ENCODE measurements at regions not wholly inside any gene's neighbourhood (a gene's known extent, or its start where the extent isn't known, plus 50 kb on each side); places are given as distances from the start of the nearest gene placed in this dataset.

GRCh38 chr21:35338881-35339632 lies 290.0 kb upstream of the RUNX1 start:
- 82% methylated on average over 6 of the region's 6 CpGs for WGBS (ENCODE audit: insufficient coverage, low coverage, low lambda C conversion rate, missing lambda C conversion rate)
- no peak for ATAC-seq
- DNase-seq = no peak
- Histone ChIP-seq H3K27ac (no peak overlapping the region), H3K4me3 (no peak overlapping the region), H3K36me3 (no peaks in the 10 kb centered on the region), H3K27me3 (no peaks in the 10 kb centered on the region), H3K9me3 (no peaks in the 10 kb centered on the region), H3K4me1 (no peaks in the 10 kb centered on the region)
- TF ChIP-seq POLR2A (IDR thresholded peaks at IDR 0.05) (no peak), CTCF (IDR thresholded peaks at IDR 0.05) (no peak)
- intact Hi-C loops (cut with DNase I) = loop anchor here in 1 of 2 donors (10.0 kb wide), 1 partner anchor 64 kb away; no protein-coding TSS in a partner anchor

GRCh38 chr21:35338281-35338680 lies 289.2 kb upstream of the RUNX1 start:
- Histone ChIP-seq H3K4me1 (no peaks in the 10 kb centered on the region), H3K36me3 (no peaks in the 10 kb centered on the region), H3K9me3 (no peaks in the 10 kb centered on the region), H3K27ac (no peak overlapping the region), H3K4me3 (no peak overlapping the region), H3K27me3 (no peaks in the 10 kb centered on the region)
- DNase-seq = no peak
- intact Hi-C loops (cut with DNase I) = loop anchor here in 1 of 2 donors (10.0 kb wide), 1 partner anchor 63 kb away; no protein-coding TSS in a partner anchor
- TF ChIP-seq POLR2A (IDR thresholded peaks at IDR 0.05) (no peak), CTCF (IDR thresholded peaks at IDR 0.05) (no peak)
- ATAC-seq = no peak
- WGBS (ENCODE audit: insufficient coverage, low coverage, low lambda C conversion rate, missing lambda C conversion rate) = 53% methylated on average over 1 of the region's 1 CpG

- H3K4me3 ChIP-seq = no peak overlapping the region
- no peak overlapping the region for H3K27ac ChIP-seq
- no peaks in the 10 kb centered on the region for H3K4me1 ChIP-seq
- intact Hi-C loops (cut with DNase I) = loop anchor here in 1 of 2 donors (10.0 kb wide), 1 partner anchor 63 kb away; no protein-coding TSS in a partner anchor
- ATAC-seq (no peak), DNase-seq (no peak)
- no peaks in the 10 kb centered on the region for H3K36me3 ChIP-seq
- TF ChIP-seq POLR2A (IDR thresholded peaks at IDR 0.05) (no peak), CTCF (IDR thresholded peaks at IDR 0.05) (no peak)
- H3K9me3 ChIP-seq = no peaks in the 10 kb centered on the region
- WGBS (ENCODE audit: insufficient coverage, low coverage, low lambda C conversion rate, missing lambda C conversion rate) = 91% methylated on average over 2 of the region's 7 CpGs
- H3K27me3 ChIP-seq = no peaks in the 10 kb centered on the region
These were observed 288.5 kb upstream of the RUNX1 start for GRCh38 chr21:35337573-35337972.

- no peaks in the 10 kb centered on the region for H3K36me3 ChIP-seq
- no peaks in the 10 kb centered on the region for H3K27me3 ChIP-seq
- no peaks in the 10 kb centered on the region for H3K4me1 ChIP-seq
- ATAC-seq (no peak), DNase-seq (no peak)
- 79% methylated on average over 2 of the region's 2 CpGs for WGBS (ENCODE audit: insufficient coverage, low coverage, low lambda C conversion rate, missing lambda C conversion rate)
- H3K9me3 ChIP-seq = no peaks in the 10 kb centered on the region
- no peak overlapping the region for H3K27ac ChIP-seq
- intact Hi-C loops (cut with DNase I) = loop anchor here in 1 of 2 donors (10.0 kb wide), 1 partner anchor 62 kb away; no protein-coding TSS in a partner anchor
- no peak overlapping the region for H3K4me3 ChIP-seq
- TF ChIP-seq POLR2A (IDR thresholded peaks at IDR 0.05) (no peak), CTCF (IDR thresholded peaks at IDR 0.05) (no peak)
These were observed 287.4 kb upstream of the RUNX1 start for GRCh38 chr21:35336534-35336933.
